Effector memory CD8-positive, alpha-beta T cell (primary cell): ENCODE measurements at regions not wholly inside any gene's neighbourhood (a gene's known extent, or its start where the extent isn't known, plus 50 kb on each side); places are given as distances from the start of the nearest gene placed in this dataset.

Experiments
- ATAC-seq: fragments of 150-1000 bp; cut with Tn5 transposase; replicated peaks from 2 replicates; pipeline ENCODE4 v1.10.0; 2021; ENCODE audit warnings: mild to moderate bottlenecking, moderate library complexity
- DNase-seq, 3 experiments: peaks; one replicate each; pipeline ENCODE4 v3.0.0; 2021
- H3K27ac Mint-ChIP-seq, 2 donors: one replicate each; pipeline ENCODE4 v1.8.0; 2022; ENCODE audit warnings: mild to moderate bottlenecking in 2 of 2, mixed read lengths in 2 of 2, moderate library complexity in 2 of 2
- H3K27me3 Mint-ChIP-seq, 2 donors: one replicate each; pipeline ENCODE4 v1.8.0; 2022; ENCODE audit warnings: mixed read lengths in 2 of 2
- H3K36me3 Mint-ChIP-seq: one replicate; pipeline ENCODE4 v1.8.0; 2022; ENCODE audit warnings: mild to moderate bottlenecking, moderate library complexity, mixed read lengths; ENCODE audit not compliant: insufficient read depth
- H3K4me1 Mint-ChIP-seq, 2 donors: one replicate each; pipeline ENCODE4 v1.8.0; 2022; ENCODE audit warnings: low read depth in 2 of 2, mixed read lengths in 2 of 2
- H3K4me3 Mint-ChIP-seq, 2 donors: one replicate each; pipeline ENCODE4 v1.8.0; 2022; ENCODE audit warnings: mild to moderate bottlenecking in 2 of 2, mixed read lengths in 2 of 2, moderate library complexity in 2 of 2
- H3K9me3 Mint-ChIP-seq, 2 donors: one replicate each; pipeline ENCODE4 v1.8.0; 2022; ENCODE audit warnings: mixed read lengths in 2 of 2

GRCh38 chrX:43552703-43553102 lies 103.4 kb upstream of the MAOA start:
- DNase-seq (no peak), ATAC-seq (no peak)
- H3K4me3 Mint-ChIP-seq: no peak overlapping the region
- no peaks in the 10 kb centered on the region for H3K36me3 Mint-ChIP-seq
- no peak overlapping the region for H3K27ac Mint-ChIP-seq
- H3K27me3 Mint-ChIP-seq: no peaks in the 10 kb centered on the region
- H3K4me1 Mint-ChIP-seq: no peaks in the 10 kb centered on the region
- no peaks in the 10 kb centered on the region for H3K9me3 Mint-ChIP-seq

- H3K4me3 Mint-ChIP-seq: no peak overlapping the region
- H3K27ac Mint-ChIP-seq: no peak overlapping the region
- no peaks in the 10 kb centered on the region for H3K9me3 Mint-ChIP-seq
- H3K27me3 Mint-ChIP-seq: no peaks in the 10 kb centered on the region
- H3K4me1 Mint-ChIP-seq: no peaks in the 10 kb centered on the region
- ATAC-seq: no peak
- no peak for DNase-seq
- H3K36me3 Mint-ChIP-seq: no peaks in the 10 kb centered on the region
Observed at GRCh38 chrX:43553257-43553656, 102.8 kb upstream of the MAOA start.

- no peaks in the 10 kb centered on the region for H3K4me1 Mint-ChIP-seq
- ATAC-seq: no peak
- no peak for DNase-seq
- H3K4me3 Mint-ChIP-seq: no peak overlapping the region
- no peak overlapping the region for H3K27ac Mint-ChIP-seq
- H3K36me3 Mint-ChIP-seq: no peaks in the 10 kb centered on the region
- H3K9me3 Mint-ChIP-seq: no peaks in the 10 kb centered on the region
- H3K27me3 Mint-ChIP-seq: no peaks in the 10 kb centered on the region
Observed at GRCh38 chrX:43556207-43556606, 99.9 kb upstream of the MAOA start.

DNA sequence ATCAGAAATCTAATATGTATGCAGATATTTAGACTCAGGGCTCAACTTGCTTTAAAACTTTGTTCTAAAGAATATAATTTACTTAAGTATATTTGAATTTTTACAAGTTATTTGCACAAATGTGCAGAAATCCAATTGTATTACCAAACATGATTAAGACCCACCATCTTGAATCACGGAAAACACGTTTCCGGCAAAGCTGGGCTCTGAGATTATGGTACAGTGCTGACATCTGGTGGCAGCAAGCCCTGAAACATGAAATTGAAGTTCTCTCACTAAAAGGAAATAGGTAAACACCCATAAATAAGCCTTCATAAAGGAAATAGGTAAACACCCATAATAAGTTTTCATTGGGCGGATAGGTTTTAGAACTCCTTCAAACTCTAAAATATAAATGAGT lies 98.3 kb upstream of the MAOA start:
- H3K27ac Mint-ChIP-seq: no peak overlapping the region
- H3K4me1 Mint-ChIP-seq: no peaks in the 10 kb centered on the region
- no peaks in the 10 kb centered on the region for H3K36me3 Mint-ChIP-seq
- ATAC-seq: peak; percentile 56
- DNase-seq: peak; percentile 32 to 50 (median 39)
- H3K9me3 Mint-ChIP-seq: no peaks in the 10 kb centered on the region
- no peak overlapping the region for H3K4me3 Mint-ChIP-seq
- H3K27me3 Mint-ChIP-seq: no peaks in the 10 kb centered on the region

DNA sequence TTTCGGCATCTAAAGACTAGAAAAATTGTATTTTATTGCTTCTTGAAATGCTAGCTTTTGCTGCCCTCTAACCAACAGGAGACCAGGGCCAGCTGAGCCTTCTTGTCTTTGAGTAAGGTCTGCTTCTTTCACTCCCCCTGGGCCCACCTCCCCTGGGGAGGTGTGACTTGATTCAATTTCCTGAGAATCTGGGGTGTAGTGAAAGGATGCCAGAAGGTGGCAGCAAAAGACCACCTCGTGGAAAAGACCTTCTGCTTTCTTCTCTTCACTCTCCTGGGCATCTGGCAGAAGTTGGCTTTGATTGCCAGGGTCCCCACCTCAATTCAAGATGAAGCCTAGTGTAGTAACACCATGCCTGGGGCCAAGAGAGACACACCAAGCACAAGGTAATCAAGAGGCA lies 96.5 kb upstream of the MAOA start:
- no peak for ATAC-seq
- H3K27me3 Mint-ChIP-seq: peaks cover 0 to 2% of the 10 kb centered on the region in 2 donors

DNA sequence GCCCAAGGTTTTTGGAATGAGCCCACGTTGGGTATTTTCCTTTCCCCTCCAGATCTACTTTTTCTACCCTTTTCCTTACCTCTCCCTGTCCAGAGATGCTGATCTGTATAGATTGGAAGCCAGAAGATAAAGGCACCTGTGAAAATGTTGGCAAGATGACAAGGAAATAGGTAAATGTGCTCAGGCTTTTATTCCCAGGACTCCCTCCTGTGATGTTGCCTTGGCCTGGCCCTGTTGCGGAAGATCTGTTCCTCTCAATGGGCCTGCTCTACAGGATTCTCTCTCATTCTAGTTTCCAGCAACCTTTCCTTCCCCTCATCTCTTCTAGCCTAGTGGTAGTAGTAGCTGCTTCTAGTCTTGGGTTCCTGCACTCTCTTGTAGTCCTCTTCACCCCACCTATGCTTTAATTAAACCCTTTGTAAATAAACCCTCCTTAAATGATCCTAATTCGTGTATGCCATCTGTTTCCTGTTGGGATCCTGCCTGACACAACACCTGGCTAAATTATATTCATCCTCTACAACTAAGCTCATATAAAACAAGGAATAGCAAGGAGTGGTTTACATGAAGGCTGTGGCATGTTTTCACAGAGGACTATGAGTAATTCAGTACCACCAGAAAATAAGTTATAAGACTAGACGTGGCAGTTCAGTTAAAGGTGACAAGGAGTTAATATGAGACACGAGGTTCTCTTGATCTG lies 95.7 kb upstream of the MAOA start:
- no peaks in the 10 kb centered on the region for H3K36me3 Mint-ChIP-seq
- ATAC-seq: no peak
- no peaks in the 10 kb centered on the region for H3K4me1 Mint-ChIP-seq
- no peak overlapping the region for H3K27ac Mint-ChIP-seq
- no peak for DNase-seq
- H3K27me3 Mint-ChIP-seq: peaks cover 0 to 7% of the 10 kb centered on the region in 2 donors
- no peak overlapping the region for H3K4me3 Mint-ChIP-seq
- H3K9me3 Mint-ChIP-seq: no peaks in the 10 kb centered on the region

More for the DNA sequence above, 96.5 kb upstream of the MAOA start:
- no peak overlapping the region for H3K4me3 Mint-ChIP-seq
- no peaks in the 10 kb centered on the region for H3K9me3 Mint-ChIP-seq
- no peaks in the 10 kb centered on the region for H3K4me1 Mint-ChIP-seq
- H3K27ac Mint-ChIP-seq: no peak overlapping the region
- H3K36me3 Mint-ChIP-seq: no peaks in the 10 kb centered on the region
- peak; percentile 0 to 3 (median 2) for DNase-seq

- no peak overlapping the region for H3K27ac Mint-ChIP-seq
- DNase-seq (no peak), ATAC-seq (no peak)
- H3K36me3 Mint-ChIP-seq: no peaks in the 10 kb centered on the region
- no peaks in the 10 kb centered on the region for H3K4me1 Mint-ChIP-seq
- H3K4me3 Mint-ChIP-seq: no peak overlapping the region
- no peaks in the 10 kb centered on the region for H3K9me3 Mint-ChIP-seq
- peaks cover 5 to 11% of the 10 kb centered on the region in 2 donors for H3K27me3 Mint-ChIP-seq
Observed at GRCh38 chrX:43562372-43562771, 93.7 kb upstream of the MAOA start.

DNA sequence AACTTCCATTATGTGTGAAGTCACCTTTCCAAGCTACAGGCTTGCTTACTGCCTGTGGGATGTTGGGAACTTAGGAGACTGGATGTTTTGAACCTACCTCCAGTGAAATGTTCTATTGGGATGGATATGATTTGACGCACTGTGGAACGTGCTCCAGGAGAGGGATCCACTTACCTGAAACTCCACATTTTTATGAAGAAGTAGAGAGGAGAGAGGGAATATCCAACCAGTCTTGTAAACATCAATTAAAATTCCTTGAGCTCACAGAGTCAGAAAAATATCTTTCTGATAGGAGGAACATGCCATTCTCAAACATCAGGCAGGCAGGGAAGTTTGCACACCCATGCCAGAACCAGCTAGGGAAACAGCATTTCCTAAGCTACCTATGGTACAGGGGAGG lies 91.1 kb upstream of the MAOA start:
- H3K4me3 Mint-ChIP-seq: no peak overlapping the region
- DNase-seq: no peak
- no peak overlapping the region for H3K27ac Mint-ChIP-seq
- no peak for ATAC-seq
- H3K36me3 Mint-ChIP-seq: no peaks in the 10 kb centered on the region
- H3K9me3 Mint-ChIP-seq: no peaks in the 10 kb centered on the region
- no peaks in the 10 kb centered on the region for H3K4me1 Mint-ChIP-seq
- H3K27me3 Mint-ChIP-seq: peaks cover 13 to 22% of the 10 kb centered on the region in 2 donors

DNA sequence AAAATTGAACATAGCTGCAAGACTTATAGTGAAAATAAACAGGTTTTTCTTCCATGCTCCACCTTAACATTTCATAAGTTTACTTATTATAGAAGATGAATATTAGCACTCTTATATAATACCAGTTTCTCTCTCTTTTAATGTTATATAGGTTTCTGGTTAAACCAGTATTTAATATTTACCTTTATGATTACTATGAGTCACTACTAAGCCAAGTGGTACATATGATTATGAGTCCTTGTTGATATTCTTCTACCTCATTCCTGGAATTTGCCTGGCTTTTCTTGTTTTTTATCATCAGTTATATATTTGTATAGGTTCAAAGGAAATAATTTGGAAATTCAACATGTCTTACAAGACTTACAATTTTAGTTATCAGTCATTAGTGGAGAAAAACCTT lies 89.9 kb upstream of the MAOA start:
- H3K36me3 Mint-ChIP-seq: no peaks in the 10 kb centered on the region
- no peak overlapping the region for H3K4me3 Mint-ChIP-seq
- ATAC-seq (no peak), DNase-seq (no peak)
- no peak overlapping the region for H3K27ac Mint-ChIP-seq
- no peaks in the 10 kb centered on the region for H3K9me3 Mint-ChIP-seq
- H3K27me3 Mint-ChIP-seq: peaks cover 13 to 22% of the 10 kb centered on the region in 2 donors
- H3K4me1 Mint-ChIP-seq: no peaks in the 10 kb centered on the region

DNA sequence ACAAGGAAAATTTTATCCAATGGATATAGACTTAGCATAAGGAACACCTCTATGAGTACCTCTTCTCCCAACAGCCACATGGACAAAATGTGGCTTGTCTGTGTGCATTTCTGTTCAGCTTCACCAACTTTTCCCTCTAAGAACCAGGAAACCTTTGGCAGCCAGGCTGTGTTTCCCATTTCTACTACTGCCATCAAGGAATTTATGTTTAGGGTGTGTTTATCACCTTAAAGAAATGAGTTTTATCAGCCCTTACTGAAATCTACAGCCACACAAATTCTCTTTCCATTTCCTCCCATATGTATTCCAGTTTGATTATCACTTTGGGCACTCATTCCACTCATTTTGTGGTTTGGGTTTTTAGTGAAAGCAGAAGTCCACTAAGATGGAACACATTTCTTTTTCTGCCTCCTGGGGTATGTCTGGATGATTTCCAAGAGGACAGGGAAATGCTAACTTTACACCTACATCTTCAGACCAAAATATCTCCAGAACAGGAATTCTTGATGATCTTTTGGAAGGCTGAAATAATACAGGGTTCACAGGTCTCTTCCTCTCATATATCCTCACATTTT lies 82.6 kb upstream of the MAOA start:
- Mint-ChIP-seq H3K27me3 (peaks cover 17 to 18% of the 10 kb centered on the region in 2 donors), H3K4me1 (no peaks in the 10 kb centered on the region), H3K36me3 (no peaks in the 10 kb centered on the region), H3K9me3 (no peaks in the 10 kb centered on the region), H3K27ac (no peak overlapping the region), H3K4me3 (no peak overlapping the region)
- DNase-seq (no peak), ATAC-seq (no peak)

DNA sequence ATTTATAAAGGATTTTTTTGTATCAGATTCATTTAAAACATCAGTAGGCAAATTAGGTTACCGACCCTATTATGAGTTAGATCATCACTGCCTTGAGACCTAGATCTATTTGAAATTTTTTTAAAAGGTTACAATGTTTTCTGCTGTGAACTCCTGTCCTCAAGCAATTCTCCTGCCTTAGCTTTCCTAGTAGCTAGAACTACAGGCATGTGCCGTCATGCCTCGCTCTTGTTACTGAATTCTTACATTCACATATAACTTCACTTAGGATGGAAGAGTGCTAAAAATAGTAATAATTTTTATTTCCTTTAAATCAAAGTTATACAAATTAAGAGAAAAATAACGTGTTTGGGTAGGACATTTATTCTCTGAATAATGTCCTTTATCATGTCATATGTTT lies 75.5 kb upstream of the MAOA start:
- Mint-ChIP-seq H3K4me1 (no peaks in the 10 kb centered on the region), H3K27me3 (peaks cover 7 to 19% of the 10 kb centered on the region in 2 donors), H3K9me3 (no peaks in the 10 kb centered on the region), H3K36me3 (no peaks in the 10 kb centered on the region), H3K27ac (no peak overlapping the region), H3K4me3 (no peak overlapping the region)
- ATAC-seq (no peak), DNase-seq (no peak)

GRCh38 chrX:43581167-43581566 lies 74.9 kb upstream of the MAOA start:
- ATAC-seq: no peak
- Mint-ChIP-seq H3K36me3 (no peaks in the 10 kb centered on the region), H3K27ac (no peak overlapping the region), H3K27me3 (peaks cover 7 to 24% of the 10 kb centered on the region in 2 donors), H3K4me1 (no peaks in the 10 kb centered on the region), H3K4me3 (no peak overlapping the region), H3K9me3 (no peaks in the 10 kb centered on the region)
- no peak for DNase-seq

- H3K4me3 Mint-ChIP-seq: no peak overlapping the region
- no peak for DNase-seq
- no peaks in the 10 kb centered on the region for H3K9me3 Mint-ChIP-seq
- H3K36me3 Mint-ChIP-seq: no peaks in the 10 kb centered on the region
- H3K27ac Mint-ChIP-seq: no peak overlapping the region
- H3K27me3 Mint-ChIP-seq: peaks cover 12 to 21% of the 10 kb centered on the region in 2 donors
- ATAC-seq: no peak
- no peaks in the 10 kb centered on the region for H3K4me1 Mint-ChIP-seq
Observed at GRCh38 chrX:43581888-43582539, 74.1 kb upstream of the MAOA start.

- Mint-ChIP-seq H3K36me3 (no peaks in the 10 kb centered on the region), H3K4me3 (no peak overlapping the region), H3K27me3 (peaks cover 9 to 16% of the 10 kb centered on the region in 2 donors), H3K27ac (no peak overlapping the region), H3K9me3 (no peaks in the 10 kb centered on the region), H3K4me1 (no peaks in the 10 kb centered on the region)
- DNase-seq (no peak), ATAC-seq (no peak)
Observed at GRCh38 chrX:43582540-43582913, 73.6 kb upstream of the MAOA start.
